ENCODE measurements at regions not wholly inside any gene's neighbourhood (a gene's known extent, or its start where the extent isn't known, plus 50 kb on each side); places are given as distances from the start of the nearest gene placed in this dataset.

DNA sequence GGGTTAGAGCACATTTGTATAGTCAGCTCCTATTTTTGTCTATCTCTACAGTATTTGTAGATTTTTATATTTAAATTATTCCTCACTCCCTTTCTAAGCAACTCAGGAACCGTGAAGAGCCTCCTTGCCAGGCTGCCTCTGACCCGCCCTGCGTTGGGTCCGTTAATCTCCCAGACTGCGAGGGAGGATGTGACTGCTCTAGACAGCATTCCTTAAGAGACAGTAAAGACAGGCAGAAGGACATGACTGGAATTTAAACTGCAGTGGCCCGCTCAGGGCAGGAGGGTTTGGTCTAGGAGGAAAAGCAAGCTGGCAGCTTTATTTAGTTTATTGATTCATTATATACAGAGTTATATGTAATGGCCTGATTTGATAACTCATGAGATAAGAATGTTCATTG, 413.7 kb downstream of the TMEM135 start:
- H3K4me1 ChIP-seq (ENCODE audit: low read depth): no peaks in the 10 kb centered on the region
- no peak for ATAC-seq
- no peaks in the 10 kb centered on the region for H3K36me3 ChIP-seq (ENCODE audit: low read depth)
- no peak overlapping the region for H3K4me3 ChIP-seq
- no peaks in the 10 kb centered on the region for H3K9me3 ChIP-seq
- intact Hi-C loops (cut with DNase I, micrococcal nuclease): no loop called here
- TF ChIP-seq CTCF (IDR thresholded peaks at IDR 0.05): no peak
- no peak for DNase-seq

DNA sequence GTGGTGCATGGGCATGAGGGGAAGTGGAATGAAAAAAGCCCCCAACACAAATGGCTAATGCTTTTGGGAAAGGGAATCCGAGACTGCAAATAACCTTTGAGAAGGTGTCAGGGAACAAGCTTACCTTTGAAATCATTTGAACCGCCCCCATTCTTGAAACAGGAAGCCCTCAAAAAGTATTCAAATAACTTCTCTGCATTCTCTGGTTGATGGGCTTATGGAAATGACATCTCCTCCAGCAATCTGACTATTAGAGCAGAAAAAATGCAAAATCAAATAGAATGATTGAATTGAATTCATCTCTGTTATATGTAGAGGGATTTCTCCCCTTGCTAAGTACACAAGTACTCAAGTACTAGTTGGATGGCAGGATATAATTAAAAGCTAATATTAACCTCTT, 409.9 kb downstream of the TMEM135 start:
- H3K4me1 ChIP-seq (ENCODE audit: low read depth): no peaks in the 10 kb centered on the region
- H3K36me3 ChIP-seq (ENCODE audit: low read depth): no peaks in the 10 kb centered on the region
- H3K9me3 ChIP-seq: no peaks in the 10 kb centered on the region
- no peak for TF ChIP-seq CTCF (IDR thresholded peaks at IDR 0.05)
- no peak for ATAC-seq
- H3K4me3 ChIP-seq: no peak overlapping the region
- no peak for DNase-seq
- intact Hi-C loops (cut with DNase I, micrococcal nuclease): no loop called here

GRCh38 chr11:87444993-87445392, 407.3 kb downstream of the TMEM135 start:
- intact Hi-C loops (cut with DNase I, micrococcal nuclease): no loop called here
- Histone ChIP-seq H3K4me3 (no peak overlapping the region), H3K36me3 (ENCODE audit: low read depth) (no peaks in the 10 kb centered on the region), H3K4me1 (ENCODE audit: low read depth) (no peaks in the 10 kb centered on the region), H3K9me3 (no peaks in the 10 kb centered on the region)
- ATAC-seq (no peak), DNase-seq (no peak)
- no peak for TF ChIP-seq CTCF (IDR thresholded peaks at IDR 0.05)

DNA sequence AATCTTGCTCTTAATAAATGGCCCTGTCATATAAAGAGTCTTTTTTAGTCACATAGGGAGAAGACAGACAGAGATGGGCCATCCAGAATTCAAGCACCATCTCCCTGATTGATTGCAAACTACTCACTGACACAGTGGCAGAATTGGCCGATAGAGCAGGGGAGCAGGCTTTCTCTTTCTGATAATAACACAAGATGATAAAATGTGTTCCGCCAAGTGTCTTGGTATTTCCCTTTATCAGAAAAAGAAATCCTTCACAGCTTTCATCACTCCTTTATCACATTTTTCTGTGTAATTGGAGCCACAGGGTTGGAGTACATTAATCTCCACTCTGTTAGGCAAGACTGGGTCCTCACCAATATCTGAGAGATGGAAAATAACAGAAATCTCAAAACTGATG, 406.0 kb downstream of the TMEM135 start:
- no peaks in the 10 kb centered on the region for H3K36me3 ChIP-seq (ENCODE audit: low read depth)
- no peak overlapping the region for H3K4me3 ChIP-seq
- ATAC-seq (no peak), DNase-seq (no peak)
- H3K4me1 ChIP-seq (ENCODE audit: low read depth): no peaks in the 10 kb centered on the region
- intact Hi-C loops (cut with DNase I, micrococcal nuclease): no loop called here
- H3K9me3 ChIP-seq: no peaks in the 10 kb centered on the region
- no peak for TF ChIP-seq CTCF (IDR thresholded peaks at IDR 0.05)

DNA sequence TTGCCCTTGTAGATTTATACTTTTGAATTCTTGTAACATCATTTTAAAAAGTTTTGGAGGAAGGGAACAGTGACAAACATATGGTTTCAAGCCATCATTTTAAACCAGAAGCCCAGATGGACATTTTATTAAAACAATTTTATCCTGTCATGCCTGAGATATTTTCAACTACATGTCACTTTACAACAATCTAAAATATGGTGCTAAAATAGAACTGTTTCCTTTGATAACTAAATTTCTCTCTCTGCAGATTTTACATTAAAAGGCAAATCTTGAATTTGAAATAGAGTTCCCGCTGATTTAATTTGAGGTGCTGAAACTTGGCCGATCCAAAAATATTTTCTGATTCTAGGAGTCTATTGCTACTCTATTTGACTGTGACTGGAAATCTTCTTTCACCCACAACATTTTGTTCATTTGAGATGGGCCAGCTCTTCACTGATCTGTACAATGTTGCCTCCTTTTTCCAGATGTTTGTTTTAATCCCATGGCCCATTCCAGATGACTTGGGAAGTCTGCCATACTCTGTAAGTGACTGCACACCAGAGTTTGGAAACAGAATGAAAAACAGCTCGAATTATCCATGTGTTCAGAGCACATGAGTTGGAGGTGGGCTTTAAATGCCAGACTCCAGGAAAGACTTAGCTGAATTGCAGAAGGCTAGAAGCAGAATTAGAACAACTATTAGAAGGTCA, 402.5 kb downstream of the TMEM135 start:
- H3K9me3 ChIP-seq: no peaks in the 10 kb centered on the region
- H3K4me1 ChIP-seq (ENCODE audit: low read depth): no peaks in the 10 kb centered on the region
- TF ChIP-seq CTCF (IDR thresholded peaks at IDR 0.05): no peak
- no peak for DNase-seq
- ATAC-seq: no peak
- no peak overlapping the region for H3K4me3 ChIP-seq
- no peaks in the 10 kb centered on the region for H3K36me3 ChIP-seq (ENCODE audit: low read depth)
- intact Hi-C loops (cut with DNase I, micrococcal nuclease): no loop called here

GRCh38 chr11:87438416-87438815, 400.7 kb downstream of the TMEM135 start:
- TF ChIP-seq CTCF (IDR thresholded peaks at IDR 0.05): no peak
- DNase-seq: no peak
- Histone ChIP-seq H3K9me3 (no peaks in the 10 kb centered on the region), H3K4me3 (no peak overlapping the region), H3K36me3 (ENCODE audit: low read depth) (no peaks in the 10 kb centered on the region), H3K4me1 (ENCODE audit: low read depth) (no peaks in the 10 kb centered on the region)
- intact Hi-C loops (cut with DNase I, micrococcal nuclease): no loop called here
- no peak for ATAC-seq
